Hematopoietic multipotent progenitor cell treated with erythropoietin and hydrocortisone succinate and interleukin-3 and kit ligand, for 17 days (in vitro differentiated cells): ENCODE measurements at regions not wholly inside any gene's neighbourhood (a gene's known extent, or its start where the extent isn't known, plus 50 kb on each side); places are given as distances from the start of the nearest gene placed in this dataset.

Experiments
- DNase-seq: peaks from one replicate; pipeline ENCODE4 v3.0.0-alpha.2; 2015; ENCODE audit warnings: low spot score

GRCh38 chr16:66013486-66013885, 353.0 kb upstream of the CDH5 start:
- no peak for DNase-seq

GRCh38 chr16:66008136-66008535, 358.4 kb upstream of the CDH5 start:
- DNase-seq: no peak

- DNase-seq: no peak
These were observed 358.8 kb upstream of the CDH5 start for GRCh38 chr16:66007717-66008116.

GRCh38 chr16:66006485-66006884, 360.0 kb upstream of the CDH5 start:
- DNase-seq: no peak

- DNase-seq: no peak
These were observed 361.8 kb upstream of the CDH5 start for GRCh38 chr16:66004699-66005098.

- no peak for DNase-seq
These were observed 363.3 kb upstream of the CDH5 start for GRCh38 chr16:66003201-66003600.

GRCh38 chr16:66002601-66003000, 363.9 kb upstream of the CDH5 start:
- DNase-seq: no peak

GRCh38 chr16:66001432-66001831, 365.1 kb upstream of the CDH5 start:
- no peak for DNase-seq

GRCh38 chr16:65998443-65998842, 368.0 kb upstream of the CDH5 start:
- no peak for DNase-seq

GRCh38 chr16:65994291-65994690, 372.2 kb upstream of the CDH5 start:
- no peak for DNase-seq

GRCh38 chr16:65991149-65991701, 375.3 kb upstream of the CDH5 start:
- DNase-seq: no peak

- DNase-seq: no peak
These were observed 376.5 kb upstream of the CDH5 start for GRCh38 chr16:65989861-65990604.

- DNase-seq: no peak
These were observed 378.4 kb upstream of the CDH5 start for GRCh38 chr16:65988024-65988595.

GRCh38 chr16:65984296-65984695, 382.2 kb upstream of the CDH5 start:
- no peak for DNase-seq

GRCh38 chr16:65981057-65981456, 385.4 kb upstream of the CDH5 start:
- no peak for DNase-seq

- peak; percentile 18 for DNase-seq
These were observed 391.3 kb upstream of the CDH5 start for GRCh38 chr16:65975049-65975708.

GRCh38 chr16:65967376-65967775, 399.1 kb upstream of the CDH5 start:
- DNase-seq: no peak

GRCh38 chr16:65965628-65966027, 400.9 kb upstream of the CDH5 start:
- no peak for DNase-seq

- DNase-seq: no peak
These were observed 401.7 kb upstream of the CDH5 start for GRCh38 chr16:65964752-65965151.

GRCh38 chr16:65961476-65962143, 404.9 kb upstream of the CDH5 start:
- DNase-seq: no peak

- no peak for DNase-seq
These were observed 406.5 kb upstream of the CDH5 start for GRCh38 chr16:65959983-65960382.

GRCh38 chr16:65958086-65958485, 408.4 kb upstream of the CDH5 start:
- no peak for DNase-seq

- DNase-seq: no peak
These were observed 410.4 kb upstream of the CDH5 start for GRCh38 chr16:65956100-65956499.
